Stimulated activated CD4-positive, alpha-beta T cell treated with anti-CD3 and anti-CD28 coated beads, Interleukin-2, amount 100 ng/mL, for 24 hours (primary cell): ENCODE measurements at regions not wholly inside any gene's neighbourhood (a gene's known extent, or its start where the extent isn't known, plus 50 kb on each side); places are given as distances from the start of the nearest gene placed in this dataset.
A peak's percentile ranks its signal among the peaks of the same experiment; 100 is the strongest.
"Not testable (repeated sequence)": the region's sequence is repeated elsewhere in the genome, so short reads cannot be mapped to it uniquely, and the experiment has no call there.

Source experiments
- DNase-seq, 2 donors: peaks; one replicate each; pipeline ENCODE4 v3.0.0-alpha.2; 2020

DNA sequence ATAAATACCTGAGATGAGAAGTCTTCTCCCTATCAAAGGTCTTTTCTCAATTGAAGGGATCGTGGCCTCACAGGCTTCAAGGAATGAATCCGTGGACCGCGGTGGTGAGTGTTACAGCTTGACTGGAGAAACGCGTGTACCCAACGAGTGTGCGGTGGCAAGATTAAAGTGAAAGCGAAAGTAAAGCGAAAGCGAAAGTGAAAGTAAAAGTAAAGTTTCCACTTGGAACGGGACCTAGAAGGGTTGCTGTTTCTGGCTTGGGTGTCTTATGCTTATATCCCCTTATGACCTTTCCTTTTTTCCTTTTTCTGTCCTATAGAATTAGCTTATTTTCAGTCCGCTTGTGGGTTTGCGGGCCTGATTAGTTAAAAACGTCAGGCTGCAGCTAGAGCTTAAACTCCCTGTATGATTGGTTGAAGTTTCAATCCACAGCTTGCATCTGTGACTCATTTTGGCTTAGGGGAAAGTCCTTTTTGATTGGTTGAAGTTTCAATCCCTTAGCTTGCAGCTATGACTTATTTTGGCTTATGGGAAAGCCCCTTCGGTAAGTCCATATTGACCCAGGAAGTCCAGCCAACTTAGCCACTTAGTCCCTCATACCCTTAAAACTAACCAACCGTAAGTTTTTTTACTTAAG is 924.3 kb upstream of the CDH10 start:
- no peak for DNase-seq

- no peak for DNase-seq
Observed at GRCh38 chr5:25568294-25568693, 923.5 kb upstream of the CDH10 start.

GRCh38 chr5:25567881-25568280 is 923.1 kb upstream of the CDH10 start:
- no peak for DNase-seq

GRCh38 chr5:25562656-25563055 is 917.9 kb upstream of the CDH10 start:
- DNase-seq, result no peak

- DNase-seq, result no peak
Observed at GRCh38 chr5:25554077-25554476, 909.3 kb upstream of the CDH10 start.

- no peak for DNase-seq
Observed at GRCh38 chr5:25552871-25553481, 908.2 kb upstream of the CDH10 start.

DNA sequence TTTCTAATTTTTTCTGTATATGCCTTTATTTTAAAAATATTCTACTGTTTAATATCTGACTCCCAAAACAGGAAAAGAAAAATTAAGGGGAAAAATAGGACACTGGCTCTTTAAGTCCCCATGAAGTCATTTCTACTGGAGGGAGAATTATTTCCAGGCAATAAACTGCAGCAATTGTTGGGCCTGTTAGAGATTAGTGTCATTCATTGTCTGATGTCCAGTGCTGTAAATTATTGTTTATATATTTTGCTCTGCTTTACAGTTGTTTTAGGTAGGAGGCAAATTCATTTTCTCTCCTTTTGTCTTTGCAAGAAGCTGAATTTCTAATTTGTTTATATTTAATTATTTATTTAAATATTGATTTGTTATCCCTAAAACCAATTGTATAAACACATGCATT is 906.0 kb upstream of the CDH10 start:
- DNase-seq, result no peak

DNA sequence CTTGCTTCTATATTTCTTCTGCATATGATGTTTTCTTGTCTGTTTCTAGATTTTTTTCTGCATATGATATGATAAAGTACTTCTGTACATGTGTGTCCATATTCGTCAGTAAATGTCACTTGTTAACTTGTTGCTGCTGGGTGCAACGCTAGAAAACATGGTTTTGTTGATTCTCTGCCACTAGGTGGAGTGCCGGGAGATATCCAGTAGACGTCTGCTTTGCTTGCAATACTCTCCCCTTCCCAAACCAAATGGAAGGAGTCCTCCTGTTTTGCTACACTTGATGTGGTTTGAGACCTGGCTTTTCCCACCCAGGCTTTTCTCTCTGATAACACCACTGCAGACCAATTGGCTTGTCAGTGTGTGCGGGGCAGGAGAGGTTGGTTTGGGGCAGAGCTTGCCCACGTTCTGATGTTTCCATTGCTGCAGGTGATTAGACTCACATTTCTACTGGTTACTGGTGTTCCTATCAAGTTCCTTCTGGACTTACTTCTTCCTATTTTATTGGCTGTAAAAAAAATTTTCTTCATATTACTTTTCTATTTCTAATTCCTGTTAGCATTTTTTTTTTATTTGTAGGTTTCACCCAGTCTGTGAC is 900.0 kb upstream of the CDH10 start:
- DNase-seq, result peak in 1 of 2 donors; percentile 3

- no peak for DNase-seq
Observed at GRCh38 chr5:25540628-25541027, 895.9 kb upstream of the CDH10 start.

- DNase-seq, result no peak
Observed at GRCh38 chr5:25539536-25539935, 894.8 kb upstream of the CDH10 start.

DNA sequence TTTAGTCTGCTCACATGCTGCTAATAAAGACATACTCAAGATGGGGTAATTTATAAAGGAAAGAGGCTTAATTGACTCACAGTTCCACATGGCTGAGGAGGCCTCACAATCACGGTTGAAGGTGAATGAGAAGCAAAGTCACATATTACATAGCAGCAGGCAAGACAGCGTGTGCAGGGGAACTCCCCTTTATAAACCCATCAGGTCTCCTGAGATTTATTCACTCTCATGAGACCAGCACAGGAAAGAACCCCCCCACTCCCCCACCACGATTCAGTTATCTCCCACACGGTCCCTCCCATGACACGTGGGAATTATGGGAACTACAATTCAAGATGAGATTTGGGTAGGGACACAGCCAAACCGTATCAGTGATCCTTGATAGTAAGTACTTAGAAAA is 891.7 kb upstream of the CDH10 start:
- not testable (repeated sequence) for DNase-seq

DNA sequence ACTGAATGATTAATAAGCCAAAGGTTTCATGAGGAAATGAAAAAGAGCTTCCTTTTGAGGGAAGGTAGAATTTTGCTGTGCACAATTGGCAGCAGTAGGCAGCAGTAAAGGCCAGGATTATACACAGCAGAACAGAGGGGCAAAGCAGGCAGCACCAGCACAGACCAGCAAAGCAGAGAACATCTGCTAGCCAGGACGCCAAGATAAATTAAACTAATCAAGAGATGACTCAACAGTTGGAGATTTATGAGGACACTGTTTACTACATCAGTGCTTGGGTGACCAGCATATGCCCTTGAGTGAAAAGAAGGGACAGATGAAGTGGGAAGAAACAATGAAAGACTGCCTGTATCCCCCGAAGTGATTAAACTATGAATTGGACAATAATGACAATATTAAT is 871.4 kb upstream of the CDH10 start:
- no peak for DNase-seq

- no peak for DNase-seq
Observed at GRCh38 chr5:25515525-25515924, 870.7 kb upstream of the CDH10 start.

- not testable (repeated sequence) for DNase-seq
Observed at GRCh38 chr5:25510692-25511091, 865.9 kb upstream of the CDH10 start.

DNA sequence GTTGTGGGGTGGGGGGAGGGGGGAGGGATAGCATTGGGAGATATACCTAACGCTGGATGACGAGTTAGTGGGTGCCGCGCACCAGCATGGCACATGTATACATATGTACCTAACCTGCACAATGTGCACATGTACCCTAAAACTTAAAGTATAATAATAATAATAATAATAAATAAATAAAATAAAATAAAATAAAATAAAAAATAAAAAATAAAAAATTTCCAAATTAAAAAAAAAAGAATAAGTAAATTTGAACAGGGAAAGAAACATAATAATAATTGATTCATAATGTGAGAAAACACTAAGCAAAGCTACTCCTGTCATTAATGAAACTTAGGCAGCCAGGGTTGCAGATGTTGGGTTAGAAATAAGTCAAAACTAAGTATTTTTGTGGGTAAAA is 863.2 kb upstream of the CDH10 start:
- DNase-seq, result not testable (repeated sequence)

DNA sequence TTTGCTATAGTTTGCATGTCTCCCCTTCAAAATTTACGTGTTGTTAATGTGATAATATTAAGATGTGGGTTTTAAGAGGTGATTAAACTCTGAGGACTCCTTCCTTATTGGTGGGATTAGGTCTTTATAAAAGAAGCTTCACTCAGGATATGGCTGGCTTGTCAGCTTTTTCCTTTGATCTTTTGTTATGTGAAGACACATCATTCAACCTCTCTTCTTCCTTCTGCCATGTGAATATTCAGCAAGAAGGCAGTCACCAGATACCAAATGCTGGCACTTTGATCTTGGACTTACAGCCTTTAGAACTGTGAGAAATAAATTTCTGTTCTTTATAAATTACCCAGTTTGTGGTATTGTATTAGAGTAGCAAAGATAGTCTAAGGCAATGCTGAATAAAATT is 855.9 kb upstream of the CDH10 start:
- DNase-seq, result no peak

DNA sequence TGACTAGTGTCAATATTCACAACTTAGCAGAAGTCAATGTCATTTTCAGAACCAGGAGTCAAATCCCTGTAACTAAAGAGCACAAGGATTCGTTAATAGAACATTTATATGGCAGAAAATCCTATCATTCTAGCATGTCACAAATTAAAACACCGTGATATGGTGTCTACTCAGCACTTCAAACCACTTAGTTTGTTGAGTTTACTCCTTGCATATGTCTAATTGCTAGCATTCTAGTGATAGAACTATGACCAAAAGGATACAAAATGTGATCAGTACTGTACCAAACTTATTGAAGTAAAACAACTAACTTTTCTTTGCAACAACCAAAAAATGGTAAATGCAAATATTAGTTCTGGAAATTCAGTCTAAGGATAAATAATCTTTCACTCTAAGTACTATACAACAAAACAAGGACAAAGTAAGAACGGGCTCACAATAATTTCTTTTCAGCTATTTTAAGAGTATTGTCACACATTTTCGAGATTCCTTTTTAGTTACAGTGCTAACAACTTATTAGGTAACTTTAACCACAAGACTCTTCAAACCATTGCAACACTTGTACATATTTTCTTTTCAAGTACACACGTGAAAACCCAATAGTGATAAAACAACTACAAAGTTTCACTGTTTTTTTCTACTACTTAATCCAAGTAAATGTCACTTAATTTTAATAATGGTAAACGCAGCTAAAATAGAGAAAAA is 845.2 kb upstream of the CDH10 start:
- DNase-seq, result no peak

- no peak for DNase-seq
Observed at GRCh38 chr5:25488119-25488518, 843.3 kb upstream of the CDH10 start.

DNA sequence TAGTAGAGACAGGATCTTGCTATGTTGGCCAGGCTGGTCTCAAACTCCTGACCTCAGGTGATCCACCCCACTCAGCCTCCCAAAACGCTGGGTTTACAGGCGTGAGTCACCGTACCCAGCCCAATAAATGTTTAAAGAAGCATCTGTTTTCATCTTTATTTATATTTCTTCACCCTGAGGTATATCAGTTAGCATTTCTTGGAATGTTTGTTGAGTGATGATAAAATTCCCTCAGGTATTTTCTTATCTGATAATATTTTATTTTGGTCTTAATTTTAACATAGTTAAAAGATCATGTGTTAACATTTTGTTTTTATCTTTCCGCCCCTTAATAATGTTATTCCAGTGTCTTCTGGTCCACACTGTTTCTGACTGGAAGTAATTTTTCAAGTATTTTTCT is 839.6 kb upstream of the CDH10 start:
- no peak for DNase-seq

GRCh38 chr5:25481463-25481862 is 836.7 kb upstream of the CDH10 start:
- no peak for DNase-seq

GRCh38 chr5:25459082-25459481 is 814.3 kb upstream of the CDH10 start:
- DNase-seq, result no peak

DNA sequence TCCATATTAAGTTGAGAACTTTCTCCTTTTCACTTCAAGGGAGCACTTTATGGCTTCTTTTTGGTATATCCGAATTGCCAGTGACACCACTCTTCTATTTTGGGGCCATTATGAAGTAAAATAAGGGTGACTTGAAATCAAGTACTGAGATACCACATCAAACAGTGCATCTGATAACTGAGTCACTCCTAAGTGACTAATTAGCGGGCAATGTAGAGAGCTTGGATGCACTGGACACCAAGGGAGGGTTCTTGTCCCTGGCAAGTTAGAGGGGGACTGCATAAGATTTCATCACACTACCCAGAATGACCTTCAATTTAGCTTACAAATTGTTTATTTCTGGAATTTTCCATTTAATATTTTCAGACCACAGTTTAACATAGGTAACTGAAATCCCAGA is 813.9 kb upstream of the CDH10 start:
- no peak for DNase-seq

DNA sequence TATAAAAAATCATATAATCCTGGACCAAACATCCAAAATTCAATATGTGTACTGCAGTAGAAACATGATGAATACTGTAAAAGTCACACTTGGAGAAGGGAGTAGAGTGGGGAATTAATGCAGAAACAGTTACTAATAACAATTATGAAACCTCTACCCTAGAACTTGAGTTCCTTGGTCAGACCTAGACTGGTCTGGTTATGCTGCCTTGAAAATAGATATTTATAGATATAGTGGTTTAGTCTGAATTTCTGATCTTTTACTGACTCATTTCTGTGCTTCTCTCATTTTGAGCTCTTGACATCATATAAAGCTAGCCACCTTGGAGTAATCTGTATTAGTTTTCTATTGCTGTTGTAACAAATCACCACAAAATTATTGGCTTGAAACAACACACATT is 808.7 kb upstream of the CDH10 start:
- DNase-seq, result no peak

- no peak for DNase-seq
Observed at GRCh38 chr5:25451294-25451693, 806.5 kb upstream of the CDH10 start.
